RWPE1 (cell line): ENCODE measurements at regions not wholly inside any gene's neighbourhood (a gene's known extent, or its start where the extent isn't known, plus 50 kb on each side); places are given as distances from the start of the nearest gene placed in this dataset.

Experiments used
- CTCF ChIA-PET: fragments of 350-600 bp; sonication (Branson Sonifier 250); formaldehyde crosslinking; extraction: SDS; loops from one replicate; lab custom pipeline; 2021; lab: Yijun Ruan, JAX
- POLR2A ChIA-PET: fragments of 400-600 bp; formaldehyde crosslinking; extraction: SDS; loops from one replicate; lab custom pipeline; 2020; ENCODE audit warnings: antibody characterized with exemption; ENCODE audit not compliant: low non-redundant PET; lab: Yijun Ruan, JAX
- DNase-seq: peaks from one replicate; pipeline ENCODE4 v3.0.0; 2012; ENCODE audit warnings: low spot score
- H3K27ac ChIP-seq: fragments of 450-650 bp; 2 replicates; pipeline ENCODE4 v1.5.1; 2017
- TF ChIP-seq, protein P1 (sequence below): fragments of 450-650 bp; conservative IDR thresholded peaks from 2 replicates; pipeline ENCODE4 v1.5.1; 2017; ENCODE audit warnings: low read depth, mild to moderate bottlenecking

DNA sequence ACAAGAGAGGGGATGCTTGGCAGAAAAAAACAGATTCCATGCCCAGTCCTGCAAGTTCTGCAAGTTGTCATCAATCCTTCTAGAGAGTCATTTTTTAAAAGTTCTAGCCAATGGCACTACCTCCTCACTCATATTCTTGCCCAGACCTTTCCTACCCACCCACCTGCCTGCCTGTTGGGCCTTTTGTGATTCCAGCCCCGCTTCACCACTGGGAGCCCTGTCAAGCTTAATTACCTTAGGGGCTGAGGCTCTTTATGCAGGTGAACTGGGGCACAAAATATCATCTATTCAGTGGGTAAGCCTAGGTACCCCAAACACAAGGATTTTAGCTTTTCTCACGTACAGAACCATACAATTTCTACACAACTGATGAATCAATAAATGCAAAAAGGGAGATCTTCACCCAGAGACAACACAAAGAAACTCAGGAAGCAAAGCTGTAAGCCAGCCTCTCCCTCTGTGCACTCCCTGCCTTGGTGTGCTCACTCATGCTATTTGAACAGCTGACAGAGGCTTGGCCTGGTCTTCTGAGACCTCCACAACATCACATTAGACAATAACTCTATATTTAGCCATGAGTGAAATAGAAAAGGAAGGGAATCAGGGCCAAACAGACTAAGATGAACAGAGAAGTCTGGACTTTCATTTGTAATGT, 222.6 kb downstream of the HTR7 start:
- ChIA-PET POLR2A (no interaction called here), CTCF (no interaction called here)
- TF ChIP-seq, protein P1, sequence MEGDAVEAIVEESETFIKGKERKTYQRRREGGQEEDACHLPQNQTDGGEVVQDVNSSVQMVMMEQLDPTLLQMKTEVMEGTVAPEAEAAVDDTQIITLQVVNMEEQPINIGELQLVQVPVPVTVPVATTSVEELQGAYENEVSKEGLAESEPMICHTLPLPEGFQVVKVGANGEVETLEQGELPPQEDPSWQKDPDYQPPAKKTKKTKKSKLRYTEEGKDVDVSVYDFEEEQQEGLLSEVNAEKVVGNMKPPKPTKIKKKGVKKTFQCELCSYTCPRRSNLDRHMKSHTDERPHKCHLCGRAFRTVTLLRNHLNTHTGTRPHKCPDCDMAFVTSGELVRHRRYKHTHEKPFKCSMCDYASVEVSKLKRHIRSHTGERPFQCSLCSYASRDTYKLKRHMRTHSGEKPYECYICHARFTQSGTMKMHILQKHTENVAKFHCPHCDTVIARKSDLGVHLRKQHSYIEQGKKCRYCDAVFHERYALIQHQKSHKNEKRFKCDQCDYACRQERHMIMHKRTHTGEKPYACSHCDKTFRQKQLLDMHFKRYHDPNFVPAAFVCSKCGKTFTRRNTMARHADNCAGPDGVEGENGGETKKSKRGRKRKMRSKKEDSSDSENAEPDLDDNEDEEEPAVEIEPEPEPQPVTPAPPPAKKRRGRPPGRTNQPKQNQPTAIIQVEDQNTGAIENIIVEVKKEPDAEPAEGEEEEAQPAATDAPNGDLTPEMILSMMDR: no peak
- H3K27ac ChIP-seq: no peak overlapping the region
- no peak for DNase-seq

DNA sequence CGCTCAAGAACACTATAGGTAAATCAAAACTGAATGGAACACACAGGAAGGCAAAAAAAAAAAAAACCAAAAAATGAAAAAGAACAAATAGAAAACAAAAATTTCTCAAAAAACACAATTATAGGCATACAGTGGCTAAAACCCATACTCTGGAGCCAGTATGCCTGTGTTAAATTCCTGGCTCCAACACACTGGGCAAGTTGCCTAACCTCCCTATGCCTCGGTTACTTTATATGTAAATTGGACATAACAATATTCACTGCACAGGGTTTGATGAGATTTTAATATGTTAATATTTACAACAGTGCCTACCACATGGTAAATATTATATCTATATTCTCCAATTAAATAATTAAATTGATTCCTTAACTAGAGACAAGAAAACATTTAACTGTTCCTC, 217.1 kb downstream of the HTR7 start:
- POLR2A ChIA-PET: no interaction called here
- TF ChIP-seq, protein P1: no peak
- CTCF ChIA-PET: no interaction called here
- no peak overlapping the region for H3K27ac ChIP-seq
- DNase-seq: no peak

DNA sequence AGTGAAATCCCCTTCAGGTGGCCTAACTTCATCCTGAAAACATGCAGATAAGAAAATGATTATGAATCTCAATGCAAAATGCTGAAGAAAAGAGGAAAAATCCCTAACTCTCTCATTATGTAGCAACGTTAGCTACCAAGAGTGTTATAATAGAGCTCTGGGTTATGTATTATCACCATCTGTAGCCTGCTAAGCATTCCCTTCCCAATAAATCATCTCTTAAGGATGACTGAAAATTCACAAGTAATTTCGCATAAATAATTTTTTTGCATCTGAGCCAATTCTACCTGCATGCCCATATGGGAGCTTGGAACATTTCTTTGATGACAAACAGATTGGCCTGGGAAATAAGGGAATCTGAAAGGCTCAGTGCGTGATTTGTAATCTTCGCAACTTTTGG, 216.1 kb downstream of the HTR7 start:
- POLR2A ChIA-PET: interaction anchor here (0.6 kb wide), 1 partner anchor 18 kb away, joined by 4 read pairs; no protein-coding TSS in a partner anchor
- no peak overlapping the region for H3K27ac ChIP-seq
- CTCF ChIA-PET: interaction anchor here (0.6 to 0.8 kb wide), 2 partner anchors 17 to 403 kb away, joined by 3 to 4 read pairs; no protein-coding TSS in a partner anchor
- TF ChIP-seq, protein P1: no peak
- DNase-seq: no peak

DNA sequence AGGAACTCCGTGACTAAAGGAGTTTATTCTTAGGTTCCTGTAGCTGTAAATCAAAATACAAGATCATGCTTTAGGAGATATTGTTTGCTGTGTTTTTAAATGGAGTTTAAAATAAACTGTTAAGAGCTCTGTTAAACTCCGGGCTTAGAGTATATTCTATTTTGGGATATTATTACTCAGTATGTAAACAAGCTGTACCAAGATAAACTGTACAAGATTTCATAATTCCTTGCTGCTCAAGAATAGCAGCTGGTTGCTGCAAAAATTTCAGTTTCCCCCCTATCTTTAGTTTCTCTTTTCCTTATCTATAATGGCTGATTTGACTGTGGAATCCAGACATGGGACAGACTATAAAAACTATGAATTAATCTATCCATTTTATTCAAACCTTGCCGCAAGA, 215.7 kb downstream of the HTR7 start:
- no peak overlapping the region for H3K27ac ChIP-seq
- DNase-seq: no peak
- ChIA-PET CTCF (interaction anchor here (0.8 to 0.9 kb wide), 2 partner anchors 8 to 18 kb away, joined by 3 to 4 read pairs; no protein-coding TSS in a partner anchor), POLR2A (no interaction called here)
- TF ChIP-seq, protein P1: no peak

DNA sequence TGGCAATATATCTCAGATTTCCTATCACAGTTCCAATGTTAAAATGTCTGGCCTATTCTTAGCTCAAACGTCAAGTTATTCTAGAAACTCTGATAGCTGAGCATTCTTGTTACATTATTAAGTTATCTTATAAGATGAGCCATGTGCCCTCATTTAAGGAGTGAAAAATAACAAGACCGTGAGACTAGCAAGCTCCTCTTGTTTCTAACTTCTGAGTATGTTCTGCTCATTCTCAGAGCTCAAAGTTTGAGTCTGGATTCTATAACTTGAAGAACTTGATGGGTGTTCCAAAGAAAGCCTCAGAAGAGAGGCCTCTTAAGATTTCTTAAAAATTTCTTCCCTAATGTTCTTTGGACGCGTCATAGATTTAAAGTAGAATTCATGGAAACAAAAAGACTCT, 215.2 kb downstream of the HTR7 start:
- TF ChIP-seq, protein P1: no peak
- DNase-seq: no peak
- CTCF ChIA-PET: interaction anchor here (0.8 to 0.9 kb wide), 2 partner anchors 9 to 18 kb away, joined by 3 to 4 read pairs; no protein-coding TSS in a partner anchor
- POLR2A ChIA-PET: no interaction called here
- H3K27ac ChIP-seq: no peak overlapping the region

DNA sequence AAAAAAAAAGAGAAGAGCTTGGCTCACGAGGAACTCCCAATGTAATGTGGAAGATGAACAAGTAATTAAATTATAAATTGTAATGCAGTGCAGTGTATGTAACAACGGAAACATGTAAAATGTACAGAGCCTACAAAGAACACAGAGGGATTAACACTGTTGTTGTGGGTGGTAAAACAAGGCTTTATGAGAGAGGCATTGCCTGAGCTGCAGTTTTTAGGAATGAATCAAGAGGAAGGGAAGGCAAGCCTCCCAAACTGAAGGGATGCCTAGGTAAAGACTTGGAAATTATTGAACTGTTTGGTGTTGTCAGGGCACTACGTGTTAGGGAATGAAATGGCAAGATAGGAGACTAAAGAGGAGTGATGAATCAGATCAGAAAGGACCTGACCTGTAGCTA, 213.7 kb downstream of the HTR7 start:
- no peak overlapping the region for H3K27ac ChIP-seq
- no peak for DNase-seq
- ChIA-PET POLR2A (no interaction called here), CTCF (interaction anchor here (0.6 to 0.7 kb wide), 2 partner anchors 21 to 106 kb away, joined by 3 to 4 read pairs; no protein-coding TSS in a partner anchor)
- TF ChIP-seq, protein P1: no peak
